CD4-positive, alpha-beta T cell (primary cell): ENCODE measurements at regions not wholly inside any gene's neighbourhood (a gene's known extent, or its start where the extent isn't known, plus 50 kb on each side); places are given as distances from the start of the nearest gene placed in this dataset.
"Not testable (repeated sequence)": the region's sequence is repeated elsewhere in the genome, so short reads cannot be mapped to it uniquely, and the experiment has no call there.

ENCODE experiments used
- ATAC-seq: fragments of 200-7000 bp; cut with Tn5 transposase; one replicate; pipeline ENCODE4 v1.10.0; 2022; ENCODE audit warnings: mild to moderate bottlenecking; ENCODE audit not compliant: poor library complexity
- CTCF ChIA-PET: fragments of 350-600 bp; sonication (Branson Sonifier 250); formaldehyde crosslinking; loops from one replicate; lab custom pipeline; 2021; ENCODE audit warnings: antibody characterized with exemption, inconsistent platforms; lab: Charles Lee
- POLR2A ChIA-PET: fragments of 350-600 bp; sonication (Branson Sonifier 250); formaldehyde crosslinking; loops from one replicate; lab custom pipeline; 2021; ENCODE audit warnings: antibody characterized with exemption, inconsistent platforms; lab: Charles Lee
- DNase-seq, 14 experiments: peaks; one replicate each; pipeline ENCODE4 v3.0.0-alpha.2; 2013 to 2020; ENCODE audit warnings: mixed read lengths in 2 of 14
- H3K27ac ChIP-seq, 2 donors: one replicate each; pipeline versions ENCODE4 v1.5.1 to v1.7.0; 2013; ENCODE audit warnings: low read length in 2 of 2, low read depth in 1 of 2, mild to moderate bottlenecking in 1 of 2
- H3K27me3 ChIP-seq, 2 experiments: 1 replicate in 1 of 2; 2 replicates in 1 of 2; pipeline versions ENCODE4 v1.6.1 to v1.7.0; 2013; ENCODE audit warnings: low read length in 2 of 2, control low read depth in 1 of 2, mild to moderate bottlenecking in 1 of 2, moderate library complexity in 1 of 2; ENCODE audit not compliant: insufficient read depth in 2 of 2, control insufficient read depth in 1 of 2
- H3K36me3 ChIP-seq: one replicate; pipeline ENCODE4 v1.6.1; 2013; ENCODE audit warnings: low read length, control low read depth; ENCODE audit not compliant: insufficient read depth
- H3K4me1 ChIP-seq: one replicate; pipeline ENCODE4 v1.6.1; 2013; ENCODE audit warnings: low read length, control low read depth; ENCODE audit not compliant: insufficient read depth
- H3K4me3 ChIP-seq: one replicate; pipeline ENCODE4 v1.5.1; 2013; ENCODE audit warnings: mild to moderate bottlenecking, low read length, moderate library complexity
- H3K9me3 ChIP-seq, 2 experiments: 1 replicate in 1 of 2; 2 replicates in 1 of 2; pipeline versions ENCODE4 v1.6.1 to v1.7.0; 2013; ENCODE audit warnings: low read length in 2 of 2, mild to moderate bottlenecking in 2 of 2, control low read depth in 1 of 2, moderate library complexity in 1 of 2; ENCODE audit not compliant: control insufficient read depth in 1 of 2, insufficient read depth in 1 of 2
- H3K27ac Mint-ChIP-seq: one replicate; pipeline ENCODE4 v1.8.0; 2020; ENCODE audit warnings: mixed read lengths
- H3K27me3 Mint-ChIP-seq: one replicate; pipeline ENCODE4 v1.8.0; 2021; ENCODE audit warnings: mixed read lengths
- H3K36me3 Mint-ChIP-seq: one replicate; pipeline ENCODE4 v1.8.0; 2021; ENCODE audit warnings: low read depth, mixed read lengths
- H3K4me1 Mint-ChIP-seq: one replicate; pipeline ENCODE4 v1.8.0; 2021; ENCODE audit warnings: low read depth, mixed read lengths
- H3K4me3 Mint-ChIP-seq: one replicate; pipeline ENCODE4 v1.8.0; 2020; ENCODE audit warnings: mild to moderate bottlenecking, mixed read lengths
- H3K9me3 Mint-ChIP-seq: one replicate; pipeline ENCODE4 v1.8.0; 2020; ENCODE audit warnings: mixed read lengths
- CTCF ChIP-seq: fragments of 200-600 bp; IDR thresholded peaks from one replicate; pipeline ENCODE4 v1.8.0; 2022; ENCODE audit warnings: antibody characterized with exemption, mild to moderate bottlenecking
- intact Hi-C, 2 experiments: fragments of 100-400 bp; cut with DNase I in 1 of 2; cut with micrococcal nuclease in 1 of 2; formaldehyde crosslinking; loops; one replicate each; pipeline versions ENCODE4 v1.15.1 to v1.9.0; 2023 to 2025; cut with DNase I, micrococcal nuclease

- no peaks in the 10 kb centered on the region for H3K27me3 ChIP-seq
- ChIA-PET POLR2A (no interaction called here), CTCF (no interaction called here)
- DNase-seq (no peak), ATAC-seq (no peak)
- no peaks in the 10 kb centered on the region for H3K36me3 ChIP-seq
- Mint-ChIP-seq H3K4me1 (no peaks in the 10 kb centered on the region), H3K4me3 (no peak overlapping the region), H3K9me3 (no peaks in the 10 kb centered on the region), H3K27ac (no peak overlapping the region), H3K36me3 (no peaks in the 10 kb centered on the region), H3K27me3 (peaks cover 17% of the 10 kb centered on the region)
- TF ChIP-seq CTCF, result no peak
- H3K4me3 ChIP-seq, result no peak overlapping the region
- intact Hi-C loops, result no loop called here
- no peak overlapping the region for H3K27ac ChIP-seq
- H3K4me1 ChIP-seq, result no peaks in the 10 kb centered on the region
- no peaks in the 10 kb centered on the region for H3K9me3 ChIP-seq
Measured at GRCh38 chr22:26972286-26972685, 314.9 kb downstream of the MIAT start.

GRCh38 chr22:26972915-26973314 is 315.5 kb downstream of the MIAT start:
- intact Hi-C loops, H3K9me3 ChIP-seq, H3K27ac Mint-ChIP-seq, H3K27ac ChIP-seq, H3K4me1 ChIP-seq, H3K4me3 ChIP-seq, H3K27me3 ChIP-seq, H3K9me3 Mint-ChIP-seq, DNase-seq, H3K36me3 Mint-ChIP-seq, CTCF ChIA-PET, H3K36me3 ChIP-seq, ATAC-seq, H3K4me3 Mint-ChIP-seq, H3K4me1 Mint-ChIP-seq: not testable (repeated sequence)
- peaks cover 17% of the 10 kb centered on the region for H3K27me3 Mint-ChIP-seq
- POLR2A ChIA-PET, result interaction anchor here (0.6 kb wide), 1 partner anchor 13 kb away, joined by 3 read pairs; no protein-coding TSS in a partner anchor

DNA sequence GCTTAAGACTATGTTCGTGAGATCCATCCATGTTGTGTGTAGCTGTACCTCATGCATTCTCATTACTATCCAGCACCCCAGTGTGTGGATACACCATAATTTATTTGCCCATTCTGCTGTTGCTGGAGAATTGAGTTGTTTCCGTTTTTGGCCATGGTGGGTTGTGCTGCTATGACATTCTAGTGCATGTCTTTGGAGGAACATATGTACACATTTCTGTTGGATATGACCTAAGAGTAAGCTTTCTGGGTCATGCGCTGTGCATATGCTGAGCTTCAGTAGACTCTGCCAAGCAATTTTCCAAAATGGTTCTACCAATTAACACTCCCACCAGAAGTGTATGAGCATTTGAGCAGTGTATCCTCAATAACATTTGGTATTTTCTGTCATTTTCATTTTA is 316.6 kb downstream of the MIAT start:
- CTCF ChIA-PET, result no interaction called here
- intact Hi-C loops, result no loop called here
- H3K36me3 Mint-ChIP-seq, result no peaks in the 10 kb centered on the region

More for the DNA sequence above, 316.6 kb downstream of the MIAT start:
- H3K9me3 Mint-ChIP-seq, result no peaks in the 10 kb centered on the region
- Histone ChIP-seq H3K4me1 (no peaks in the 10 kb centered on the region), H3K36me3 (no peaks in the 10 kb centered on the region), H3K9me3 (no peaks in the 10 kb centered on the region), H3K27me3 (peaks cover 0 to 4% of the 10 kb centered on the region in 2 experiments), H3K4me3 (no peak overlapping the region), H3K27ac (no peak overlapping the region)
- no peak overlapping the region for H3K4me3 Mint-ChIP-seq
- TF ChIP-seq CTCF, result no peak
- peaks cover 17% of the 10 kb centered on the region for H3K27me3 Mint-ChIP-seq
- ATAC-seq (no peak), DNase-seq (no peak)
- no peak overlapping the region for H3K27ac Mint-ChIP-seq
- POLR2A ChIA-PET, result no interaction called here
- no peaks in the 10 kb centered on the region for H3K4me1 Mint-ChIP-seq
